K562 (cell line): ENCODE measurements at regions not wholly inside any gene's neighbourhood (a gene's known extent, or its start where the extent isn't known, plus 50 kb on each side); places are given as distances from the start of the nearest gene placed in this dataset.
A peak's percentile ranks its signal among the peaks of the same experiment; 100 is the strongest.

ENCODE experiments used
- ATAC-seq: fragments of 200-7000 bp; cut with Tn5 transposase; 3 replicates; pipeline ENCODE4 v1.9.1; 2020; ENCODE audit warnings: moderate library complexity
- BruUV-seq: library from RNA; stranded (reverse); fragments of 400-500 nt; replicated peaks from 2 replicates; lab custom pipeline; 2021; lab: Mats Ljungman, UMichigan
- CTCF ChIA-PET: fragments of 300-600 bp; formaldehyde crosslinking; extraction: SDS; loops from one replicate; lab custom pipeline; 2021; ENCODE audit warnings: low intra/inter-chr PET ratio; lab: Yijun Ruan, JAX
- POLR2A ChIA-PET: fragments of 300-600, 350-650 bp; sonication (Branson Sonifier 250); formaldehyde crosslinking; extraction: SDS; loops from one replicate; lab custom pipeline; 2021; ENCODE audit warnings: antibody characterized with exemption, inconsistent platforms; lab: Yijun Ruan, JAX
- DNase-seq, 4 experiments: peaks; one replicate each; pipeline versions ENCODE4 v3.0.0 to v3.0.0-alpha.2; 2011 to 2018; ENCODE audit warnings: low spot score in 3 of 4, mixed read lengths in 3 of 4; ENCODE audit errors: extremely low read depth in 1 of 4
- FAIRE-seq: peaks from 2 replicates; lab custom pipeline; 2011; peaks lifted over from hg19 to GRCh38; lab: Jason Lieb, UNC
- H2AFZ ChIP-seq: 2 replicates; pipeline ENCODE4 v1.6.0; 2011; ENCODE audit warnings: low read depth, low read length, control low read depth, inconsistent platforms
- H3K27ac ChIP-seq: fragments of 200-600 bp; 3 replicates; pipeline ENCODE4 v1.8.0; 2011; ENCODE audit warnings: low read depth, mild to moderate bottlenecking, control low read depth, inconsistent platforms, low read length, moderate library complexity, mixed read lengths; ENCODE audit errors: extremely low read depth
- H3K27me3 ChIP-seq, 2 experiments: fragments of 300-600 bp in 1 of 2; 2 replicates in 1 of 2; 3 replicates in 1 of 2; pipeline versions ENCODE4 v1.6.0 to v1.8.0; 2011; ENCODE audit warnings: inconsistent platforms in 2 of 2, low read length in 2 of 2, mild to moderate bottlenecking in 1 of 2, mixed read lengths in 1 of 2, moderate library complexity in 1 of 2; ENCODE audit not compliant: control insufficient read depth in 2 of 2, insufficient read depth in 2 of 2
- H3K36me3 ChIP-seq: fragments of 300-600 bp; 3 replicates; pipeline ENCODE4 v1.8.0; 2011; ENCODE audit warnings: mild to moderate bottlenecking, low read length, inconsistent platforms; ENCODE audit not compliant: control insufficient read depth, insufficient read depth
- H3K4me1 ChIP-seq, 2 experiments: fragments of 200-600 bp in 1 of 2; replicated peaks in 1 of 2; 2 replicates in 1 of 2; 3 replicates in 1 of 2; pipeline versions ENCODE4 v1.5.1 to v1.8.0; 2011; ENCODE audit warnings: inconsistent platforms in 2 of 2, low read length in 2 of 2, mild to moderate bottlenecking in 1 of 2, mixed read lengths in 1 of 2, moderate library complexity in 1 of 2; ENCODE audit not compliant: control insufficient read depth in 2 of 2, insufficient read depth in 2 of 2
- H3K4me2 ChIP-seq: 2 replicates; pipeline ENCODE4 v1.6.1; 2011; ENCODE audit warnings: low read length, control low read depth, inconsistent platforms, mixed read lengths; ENCODE audit not compliant: insufficient read depth
- H3K4me3 ChIP-seq: fragments of 200-600 bp; sonication (generic), shearing (Covaris generic); 2 replicates; pipeline ENCODE4 v1.5.1; 2016; ENCODE audit warnings: control low read depth, inconsistent platforms
- H3K79me2 ChIP-seq: fragments of 200-600 bp; 3 replicates; pipeline ENCODE4 v1.8.0; 2011; ENCODE audit warnings: low read length, inconsistent platforms; ENCODE audit not compliant: control insufficient read depth, insufficient read depth
- H3K9ac ChIP-seq, 2 experiments: 2 replicates each; pipeline versions ENCODE4 v1.6.0 to v1.6.1; 2011; ENCODE audit warnings: low read depth in 2 of 2, low read length in 2 of 2, control low read depth in 1 of 2, inconsistent platforms in 1 of 2, mild to moderate bottlenecking in 1 of 2, mixed read lengths in 1 of 2; ENCODE audit not compliant: insufficient read depth in 1 of 2
- H3K9me1 ChIP-seq: one replicate; pipeline ENCODE4 v1.6.0; 2011; ENCODE audit warnings: inconsistent platforms, mild to moderate bottlenecking, low read length, moderate library complexity; ENCODE audit not compliant: control insufficient read depth, insufficient read depth
- H3K9me3 ChIP-seq: replicated peaks from 2 replicates; pipeline ENCODE4 v1.5.1; 2011; ENCODE audit warnings: low read depth, low read length, inconsistent platforms; ENCODE audit not compliant: control insufficient read depth, insufficient read depth
- H4K20me1 ChIP-seq: replicated peaks from 2 replicates; pipeline ENCODE4 v1.6.1; 2011; ENCODE audit warnings: low read length, inconsistent platforms, mixed read lengths; ENCODE audit not compliant: control insufficient read depth, insufficient read depth
- ID3 ChIP-seq, 2 experiments: fragments of 250-450 bp in 1 of 2; fragments of 450-650 bp in 1 of 2; sonication (Bioruptor Pico) in 1 of 2; IDR thresholded peaks; 2 replicates each; pipeline versions ENCODE4 v1.6.1 to v1.8.0; 2016 to 2021; ENCODE audit warnings: mild to moderate bottlenecking in 2 of 2, moderate library complexity in 2 of 2, missing compliant biosample characterization in 1 of 2, missing genetic modification characterization in 1 of 2
- MEF2A ChIP-seq: IDR thresholded peaks from 2 replicates; pipeline ENCODE4 v1.6.1; 2011; ENCODE audit warnings: low read depth, mild to moderate bottlenecking, low read length, moderate library complexity; ENCODE audit not compliant: control insufficient read depth
- MEIS2 ChIP-seq: fragments of 450-650 bp; IDR thresholded peaks from 2 replicates; pipeline ENCODE4 v1.6.1; 2014; ENCODE audit warnings: mild to moderate bottlenecking; ENCODE audit not compliant: partially characterized antibody
- NCOA2 ChIP-seq, 2 experiments: fragments of 450-650 bp; IDR thresholded peaks; 2 replicates each; pipeline ENCODE4 v1.6.1; 2018; ENCODE audit warnings: mild to moderate bottlenecking in 2 of 2, moderate library complexity in 1 of 2; ENCODE audit not compliant: partially characterized antibody in 2 of 2
- PBX2 ChIP-seq, 2 experiments: IDR thresholded peaks in 1 of 2; conservative IDR thresholded peaks in 1 of 2; 2 replicates each; pipeline ENCODE4 v1.6.1; 2016; ENCODE audit warnings: low read depth in 2 of 2, mild to moderate bottlenecking in 1 of 2, missing compliant biosample characterization in 1 of 2, missing genetic modification characterization in 1 of 2, moderate library complexity in 1 of 2
- PHB2 ChIP-seq: fragments of 450-650 bp; IDR thresholded peaks from 2 replicates; pipeline ENCODE4 v1.6.1; 2017; ENCODE audit warnings: low read depth
- PKNOX1 ChIP-seq: fragments of 450-650 bp; IDR thresholded peaks from 2 replicates; pipeline ENCODE4 v1.6.1; 2016
- RAD51 ChIP-seq: fragments of 450-650 bp; IDR thresholded peaks from 2 replicates; pipeline ENCODE4 v1.7.1; 2016; ENCODE audit warnings: low read depth, mild to moderate bottlenecking, borderline replicate concordance
- RFX5 ChIP-seq: IDR thresholded peaks from 2 replicates; pipeline ENCODE4 v1.6.1; 2011; ENCODE audit warnings: low read depth, mild to moderate bottlenecking, improper control_type of control experiment, low read length
- ZNF699 ChIP-seq: fragments of 250-450 bp; sonication (Bioruptor Pico); IDR thresholded peaks from 2 replicates; pipeline ENCODE4 v1.8.0; 2021; ENCODE audit warnings: mild to moderate bottlenecking, moderate library complexity; ENCODE audit not compliant: insufficient replicate concordance
- WGBS: fragments of 100-300 bp; shearing (Covaris generic); methylation state at CpG from one replicate; pipeline ENCODE4 v1.1.6; 2016; ENCODE audit warnings: low coverage, mixed read lengths; ENCODE audit not compliant: insufficient coverage; ENCODE audit errors: missing lambda C conversion rate; 5-methylcytosine and 5-hydroxymethylcytosine counted together
- in situ Hi-C: fragments of 300-500 bp; cut with MboI; formaldehyde crosslinking; loops from 4 replicates; pipeline ENCODE4 v1.15.0; 2018; ENCODE audit warnings: inconsistent platforms, mixed read lengths
- intact Hi-C: fragments of 100-400 bp; cut with micrococcal nuclease; formaldehyde crosslinking; loops from 2 replicates; pipeline ENCODE4 v1.14.2; 2022

- no peaks in the 10 kb centered on the region for H3K9me1 ChIP-seq
- no peaks in the 10 kb centered on the region; the same call in 1 of the 2 replicates for H4K20me1 ChIP-seq
- H2AFZ ChIP-seq: no peak overlapping the region
- peaks cover 6 to 33% of the 10 kb centered on the region in 2 experiments; a peak in 4 of 5 replicates for H3K27me3 ChIP-seq
- ChIA-PET CTCF (no interaction called here), POLR2A (interaction anchor here (0.6 kb wide), 1 partner anchor 8 kb away, joined by 3 read pairs; no protein-coding TSS in a partner anchor)
- no peak overlapping the region for H3K4me3 ChIP-seq
- H3K4me1 ChIP-seq: peaks cover 0 to 12% of the 10 kb centered on the region in 2 experiments; a peak in 2 of 5 replicates
- in situ Hi-C loops (no loop called here), intact Hi-C loops (no loop called here)
- no peak overlapping the region for H3K9ac ChIP-seq
- ATAC-seq (no peak), FAIRE-seq (no peak), DNase-seq (no peak)
- H3K9me3 ChIP-seq: no peaks in the 10 kb centered on the region
- H3K79me2 ChIP-seq: no peaks in the 10 kb centered on the region
- no peak overlapping the region for H3K4me2 ChIP-seq
- 0% methylated on average over 2 of the region's 2 CpGs for WGBS
- TF ChIP-seq PHB2 (no peak), MEIS2 (peak; percentile 20), ID3 (CRISPR knock-in tag; IDR thresholded peaks at IDR 0.05) (no peak), ID3 (tag; IDR thresholded peaks at IDR 0.05) (no peak), RAD51 (no peak), PKNOX1 (peak; percentile 57), ZNF699 (no peak), RFX5 (no peak), PBX2 (CRISPR knock-in tag; IDR thresholded peaks at IDR 0.05; ENCODE audit: low read depth) (no peak), PBX2 (tag; conservative IDR thresholded peaks at IDR 0.05; ENCODE audit: low read depth) (peak; percentile 37; the same call in 1 of the 2 replicates), MEF2A (no peak), NCOA2 (IDR thresholded peaks at IDR 0.05; ENCODE audit: partially characterized antibody in 2 of 2) (no peak)
- H3K27ac ChIP-seq: no peak overlapping the region
- BruUV-seq: no TSS peak
- H3K36me3 ChIP-seq: no peaks in the 10 kb centered on the region
Measured at GRCh38 chr22:27635435-27635834, 166.1 kb downstream of the MN1 start.
